ENCODE measurements at regions not wholly inside any gene's neighbourhood (a gene's known extent, or its start where the extent isn't known, plus 50 kb on each side); places are given as distances from the start of the nearest gene placed in this dataset.

DNA sequence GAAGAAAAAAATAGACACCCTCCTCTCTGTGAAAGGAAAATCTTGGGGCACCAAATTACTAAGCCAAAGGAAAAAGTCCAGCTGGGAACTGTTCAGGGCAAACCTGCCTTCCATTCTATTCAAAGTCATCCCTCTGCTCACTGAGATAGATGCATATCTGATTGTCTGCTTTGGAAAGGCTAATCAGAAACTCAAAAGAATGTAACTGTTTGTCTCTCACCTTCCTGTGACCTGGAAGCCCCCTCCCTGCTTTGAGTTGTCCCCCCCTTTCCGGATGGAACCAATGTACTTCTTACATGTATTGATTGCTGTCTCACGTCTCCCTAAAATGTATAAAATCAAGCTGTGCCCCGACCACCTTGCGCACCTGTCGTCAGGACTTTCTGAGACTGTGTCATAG, 216.0 kb upstream of the SOX1 start:
- CTCF ChIA-PET = no interaction called here
- in situ Hi-C loops (cut with MboI) (no loop called here), intact Hi-C loops (cut with micrococcal nuclease; ENCODE audit: unreplicated experiment) (no loop called here)
- Histone ChIP-seq H3K9ac (ENCODE audit: control insufficient read depth, insufficient read depth, low read length) (no peak overlapping the region), H3K4me1 (ENCODE audit: control insufficient read depth, insufficient read depth, low read length) (no peaks in the 10 kb centered on the region), H3K9me3 (replicated peaks; ENCODE audit: control insufficient read depth, insufficient read depth, low read length) (no peaks in the 10 kb centered on the region), H3K79me2 (ENCODE audit: control insufficient read depth, insufficient read depth, low read length) (no peaks in the 10 kb centered on the region), H4K20me1 (ENCODE audit: control insufficient read depth, insufficient read depth) (no peaks in the 10 kb centered on the region), H3K4me3 (no peak overlapping the region), H3K4me2 (ENCODE audit: control insufficient read depth, insufficient read depth) (no peak overlapping the region), H3K36me3 (ENCODE audit: control insufficient read depth in 2 of 2, insufficient read depth in 2 of 2, low read length in 1 of 2) (no peaks in the 10 kb centered on the region), H2AFZ (ENCODE audit: control insufficient read depth, low read depth, low read length) (no peak overlapping the region), H3K27ac (ENCODE audit: control insufficient read depth, insufficient read depth) (no peak overlapping the region), H3K27me3 (replicated peaks in 1 of 2; ENCODE audit: control insufficient read depth in 2 of 2, insufficient read depth in 2 of 2, low read length in 1 of 2) (no peaks in the 10 kb centered on the region)
- BruUV-seq (replicated peaks) = no TSS peak
- DNase-seq (ENCODE audit: low read depth, low spot score) (no peak), FAIRE-seq (no peak), ATAC-seq (no peak)
- SMC1A ChIA-PET (ENCODE audit: uncharacterized antibody, unreplicated experiment) = no interaction called here
- TF ChIP-seq NFYB (IDR thresholded peaks at IDR 0.05; ENCODE audit: insufficient read depth, low read depth, low read length) (no peak), CREB1 (IDR thresholded peaks at IDR 0.05; ENCODE audit: low read depth) (no peak), SRF (IDR thresholded peaks at IDR 0.05; ENCODE audit: low read depth in 2 of 2, low read length in 2 of 2) (no peak), FOXM1 (IDR thresholded peaks at IDR 0.05; ENCODE audit: low read depth, low read length) (no peak), RAD21 (IDR thresholded peaks at IDR 0.05; ENCODE audit: insufficient read depth, low read depth, low read length) (no peak), NR2C1 (IDR thresholded peaks at IDR 0.05) (no peak), SMAD1 (IDR thresholded peaks at IDR 0.05; ENCODE audit: low read depth, partially characterized antibody) (no peak), TBL1XR1 (IDR thresholded peaks at IDR 0.05; ENCODE audit: low read depth, low read length) (no peak), POLR2AphosphoS2 (IDR thresholded peaks at IDR 0.05; ENCODE audit: low read depth, low read length) (no peak), SMARCA5 (IDR thresholded peaks at IDR 0.05) (no peak), RAD51 (IDR thresholded peaks at IDR 0.05) (no peak), MAX (IDR thresholded peaks at IDR 0.05; ENCODE audit: low read depth, low read length) (no peak), HCFC1 (IDR thresholded peaks at IDR 0.05; ENCODE audit: low read length) (no peak)
- TF ChIP-seq, protein P1, sequence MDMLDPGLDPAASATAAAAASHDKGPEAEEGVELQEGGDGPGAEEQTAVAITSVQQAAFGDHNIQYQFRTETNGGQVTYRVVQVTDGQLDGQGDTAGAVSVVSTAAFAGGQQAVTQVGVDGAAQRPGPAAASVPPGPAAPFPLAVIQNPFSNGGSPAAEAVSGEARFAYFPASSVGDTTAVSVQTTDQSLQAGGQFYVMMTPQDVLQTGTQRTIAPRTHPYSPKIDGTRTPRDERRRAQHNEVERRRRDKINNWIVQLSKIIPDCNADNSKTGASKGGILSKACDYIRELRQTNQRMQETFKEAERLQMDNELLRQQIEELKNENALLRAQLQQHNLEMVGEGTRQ (IDR thresholded peaks at IDR 0.05; ENCODE audit: borderline replicate concordance, low read depth, low read length) = no peak
- RAD21 ChIA-PET (ENCODE audit: unreplicated experiment) = no interaction called here
- POLR2A ChIA-PET = no interaction called here
- WGBS (ENCODE audit: insufficient coverage, insufficient replicate concordance, low lambda C conversion rate, missing lambda C conversion rate) = 55% methylated on average over 5 of the region's 5 CpGs

Measured in GM12878 (cell line).